WTC11 (cell line): ENCODE measurements at regions not wholly inside any gene's neighbourhood (a gene's known extent, or its start where the extent isn't known, plus 50 kb on each side); places are given as distances from the start of the nearest gene placed in this dataset.

Source experiments
- ATAC-seq: fragments of 200-7000 bp; cut with Tn5 transposase; 2 replicates; pipeline ENCODE4 v1.10.0; 2021; ENCODE audit warnings: mild to moderate bottlenecking, moderate library complexity
- CTCF ChIA-PET: fragments of 300-600 bp; sonication (Branson Sonifier 250); formaldehyde crosslinking; loops from one replicate; lab custom pipeline; 2021; ENCODE audit warnings: antibody characterized with exemption; lab: Charles Lee
- POLR2A ChIA-PET: fragments of 350-600 bp; sonication (Branson Sonifier 250); formaldehyde crosslinking; loops from one replicate; lab custom pipeline; 2021; ENCODE audit warnings: antibody characterized with exemption; lab: Charles Lee
- DNase-seq: peaks from one replicate; pipeline ENCODE4 v3.0.0; 2021; ENCODE audit warnings: low spot score
- H3K27ac Mint-ChIP-seq: 2 replicates; pipeline ENCODE4 v1.8.0; 2021; ENCODE audit warnings: mixed read lengths
- H3K27me3 Mint-ChIP-seq: 2 replicates; pipeline ENCODE4 v1.8.0; 2021; ENCODE audit warnings: low read depth, mild to moderate bottlenecking, moderate library complexity, mixed read lengths
- H3K36me3 Mint-ChIP-seq: 2 replicates; pipeline ENCODE4 v1.8.0; 2021; ENCODE audit warnings: mixed read lengths
- H3K4me1 Mint-ChIP-seq: 2 replicates; pipeline ENCODE4 v1.8.0; 2022; ENCODE audit warnings: mixed read lengths
- H3K4me3 Mint-ChIP-seq: 2 replicates; pipeline ENCODE4 v1.8.0; 2021; ENCODE audit warnings: mild to moderate bottlenecking, moderate library complexity, mixed read lengths
- H3K9me3 Mint-ChIP-seq: 2 replicates; pipeline ENCODE4 v1.8.0; 2021; ENCODE audit warnings: mixed read lengths
- ATF1 ChIP-seq: sonication (generic); formaldehyde crosslinking; IDR thresholded peaks from 2 replicates; pipeline ENCODE4 v1.8.1; 2023; ENCODE audit warnings: mild to moderate bottlenecking, moderate library complexity, missing genetic modification reagents
- CDX4 ChIP-seq: fragments of 250-450 bp; sonication (Bioruptor Pico); IDR thresholded peaks from 2 replicates; pipeline ENCODE4 v1.9.0; 2021; ENCODE audit warnings: moderate library complexity, mild to moderate bottlenecking, inconsistent platforms, borderline replicate concordance
- CREM ChIP-seq: sonication (generic); formaldehyde crosslinking; IDR thresholded peaks from 2 replicates; pipeline ENCODE4 v1.8.1; 2022; ENCODE audit warnings: mild to moderate bottlenecking, missing genetic modification reagents, moderate library complexity
- ESRRA ChIP-seq: sonication (generic); formaldehyde crosslinking; IDR thresholded peaks from 2 replicates; pipeline ENCODE4 v1.8.1; 2022; ENCODE audit warnings: mild to moderate bottlenecking, missing genetic modification reagents, borderline replicate concordance
- MLX ChIP-seq: sonication (generic); formaldehyde crosslinking; IDR thresholded peaks from 2 replicates; pipeline ENCODE4 v1.8.1; 2023; ENCODE audit warnings: mild to moderate bottlenecking, missing genetic modification reagents, moderate library complexity
- NFE2L1 ChIP-seq: sonication (generic); formaldehyde crosslinking; IDR thresholded peaks from 2 replicates; pipeline ENCODE4 v1.8.1; 2023; ENCODE audit warnings: missing genetic modification reagents
- PRDM15 ChIP-seq: sonication (generic); formaldehyde crosslinking; IDR thresholded peaks from 2 replicates; pipeline ENCODE4 v1.8.0; 2022; ENCODE audit warnings: missing genetic modification reagents
- SMAD4 ChIP-seq: sonication (generic); formaldehyde crosslinking; IDR thresholded peaks from 2 replicates; pipeline ENCODE4 v1.8.0; 2022; ENCODE audit warnings: mild to moderate bottlenecking, missing genetic modification reagents
- SOX15 ChIP-seq: fragments of 250-450 bp; sonication (Bioruptor Pico); IDR thresholded peaks from 2 replicates; pipeline ENCODE4 v1.9.0; 2021; ENCODE audit warnings: mild to moderate bottlenecking
- TCF7 ChIP-seq: sonication (generic); formaldehyde crosslinking; IDR thresholded peaks from 2 replicates; pipeline ENCODE4 v1.8.0; 2022; ENCODE audit warnings: mild to moderate bottlenecking, low read depth, missing genetic modification reagents, moderate library complexity
- TEAD1 ChIP-seq: sonication (generic); formaldehyde crosslinking; IDR thresholded peaks from 2 replicates; pipeline ENCODE4 v1.8.0; 2022; ENCODE audit warnings: mild to moderate bottlenecking, missing genetic modification reagents
- USF1 ChIP-seq: sonication (generic); formaldehyde crosslinking; IDR thresholded peaks from 2 replicates; pipeline ENCODE4 v1.8.0; 2022; ENCODE audit warnings: mild to moderate bottlenecking, missing genetic modification reagents
- ZBTB21 ChIP-seq: sonication (generic); formaldehyde crosslinking; IDR thresholded peaks from 2 replicates; pipeline ENCODE4 v1.8.1; 2023; ENCODE audit warnings: mild to moderate bottlenecking, missing genetic modification reagents, borderline replicate concordance
- ZMAT4 ChIP-seq: fragments of 250-450 bp; sonication (Bioruptor Pico); IDR thresholded peaks from 2 replicates; pipeline ENCODE4 v1.9.0; 2021; ENCODE audit warnings: mild to moderate bottlenecking
- ZNF263 ChIP-seq: sonication (generic); formaldehyde crosslinking; IDR thresholded peaks from 2 replicates; pipeline ENCODE4 v1.8.1; 2022; ENCODE audit warnings: low read depth, mild to moderate bottlenecking, moderate library complexity, missing genetic modification reagents
- ZNF416 ChIP-seq: fragments of 250-450 bp; sonication (Bioruptor Pico); IDR thresholded peaks from 2 replicates; pipeline ENCODE4 v1.9.0; 2021; ENCODE audit warnings: mild to moderate bottlenecking, inconsistent platforms
- TF ChIP-seq, protein P1 (sequence below): sonication (generic); formaldehyde crosslinking; IDR thresholded peaks from 2 replicates; pipeline ENCODE4 v1.8.1; 2023; ENCODE audit warnings: mild to moderate bottlenecking, missing genetic modification reagents
- TF ChIP-seq, protein P2 (sequence below): sonication (generic); formaldehyde crosslinking; conservative IDR thresholded peaks from 2 replicates; pipeline ENCODE4 v1.8.1; 2022; ENCODE audit warnings: mild to moderate bottlenecking, missing genetic modification reagents
- TF ChIP-seq, protein P3 (sequence below): sonication (generic); formaldehyde crosslinking; IDR thresholded peaks from 2 replicates; pipeline ENCODE4 v1.8.0; 2022; ENCODE audit warnings: mild to moderate bottlenecking, missing genetic modification reagents

DNA sequence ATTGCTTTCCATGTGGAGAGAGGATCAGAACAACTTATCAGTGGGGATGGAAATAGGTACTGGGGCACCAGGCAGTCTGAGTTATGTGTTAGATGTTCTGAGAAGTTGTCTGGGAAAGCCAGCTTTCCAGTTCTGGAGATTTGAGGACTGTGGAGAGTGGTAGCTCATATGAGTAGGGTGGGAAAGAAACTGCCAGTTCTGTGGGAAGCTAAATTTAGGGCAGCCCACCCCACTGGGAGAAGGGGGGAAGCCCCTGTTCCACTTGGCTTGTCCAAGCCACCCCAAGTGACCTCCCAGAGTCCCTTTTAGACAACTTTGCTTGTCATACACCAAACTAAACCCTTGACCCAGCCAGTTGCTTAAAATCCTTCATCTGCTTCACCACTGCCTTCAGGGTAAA is 189.5 kb downstream of the REEP3 start:
- H3K27ac Mint-ChIP-seq, result no peak overlapping the region
- H3K36me3 Mint-ChIP-seq, result no peaks in the 10 kb centered on the region
- ATAC-seq (no peak), DNase-seq (no peak)
- H3K27me3 Mint-ChIP-seq, result peaks cover 3% of the 10 kb centered on the region; the same call in 1 of the 2 replicates
- H3K9me3 Mint-ChIP-seq, result no peaks in the 10 kb centered on the region
- H3K4me1 Mint-ChIP-seq, result peaks cover 50% of the 10 kb centered on the region
- ChIA-PET POLR2A (interaction anchor here (0.7 kb wide), 1 partner anchor 39 kb away, joined by 3 read pairs; no protein-coding TSS in a partner anchor), CTCF (interaction anchor here (0.8 to 2.6 kb wide), 3 partner anchors 10 to 81 kb away, joined by 4 to 8 read pairs (median 5); no protein-coding TSS in a partner anchor)
- no peak overlapping the region for H3K4me3 Mint-ChIP-seq
- no peak for TF ChIP-seq ZNF416 (CRISPR knock-in tag)
- no peak for TF ChIP-seq PRDM15 (CRISPR knock-in tag)
- TF ChIP-seq CREM (CRISPR knock-in tag), result no peak
- TF ChIP-seq, protein P1, sequence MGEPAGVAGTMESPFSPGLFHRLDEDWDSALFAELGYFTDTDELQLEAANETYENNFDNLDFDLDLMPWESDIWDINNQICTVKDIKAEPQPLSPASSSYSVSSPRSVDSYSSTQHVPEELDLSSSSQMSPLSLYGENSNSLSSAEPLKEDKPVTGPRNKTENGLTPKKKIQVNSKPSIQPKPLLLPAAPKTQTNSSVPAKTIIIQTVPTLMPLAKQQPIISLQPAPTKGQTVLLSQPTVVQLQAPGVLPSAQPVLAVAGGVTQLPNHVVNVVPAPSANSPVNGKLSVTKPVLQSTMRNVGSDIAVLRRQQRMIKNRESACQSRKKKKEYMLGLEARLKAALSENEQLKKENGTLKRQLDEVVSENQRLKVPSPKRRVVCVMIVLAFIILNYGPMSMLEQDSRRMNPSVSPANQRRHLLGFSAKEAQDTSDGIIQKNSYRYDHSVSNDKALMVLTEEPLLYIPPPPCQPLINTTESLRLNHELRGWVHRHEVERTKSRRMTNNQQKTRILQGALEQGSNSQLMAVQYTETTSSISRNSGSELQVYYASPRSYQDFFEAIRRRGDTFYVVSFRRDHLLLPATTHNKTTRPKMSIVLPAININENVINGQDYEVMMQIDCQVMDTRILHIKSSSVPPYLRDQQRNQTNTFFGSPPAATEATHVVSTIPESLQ (CRISPR knock-in tag), result no peak
- no peak for TF ChIP-seq ESRRA (CRISPR knock-in tag)
- no peak for TF ChIP-seq NFE2L1 (CRISPR knock-in tag)
- no peak for TF ChIP-seq ATF1 (CRISPR knock-in tag)
- TF ChIP-seq SOX15 (CRISPR knock-in tag), result no peak
- no peak for TF ChIP-seq ZNF263 (CRISPR knock-in tag)
- no peak for TF ChIP-seq CDX4 (CRISPR knock-in tag)
- TF ChIP-seq MLX, result no peak
- TF ChIP-seq SMAD4 (CRISPR knock-in tag), result no peak
- TF ChIP-seq, protein P2, sequence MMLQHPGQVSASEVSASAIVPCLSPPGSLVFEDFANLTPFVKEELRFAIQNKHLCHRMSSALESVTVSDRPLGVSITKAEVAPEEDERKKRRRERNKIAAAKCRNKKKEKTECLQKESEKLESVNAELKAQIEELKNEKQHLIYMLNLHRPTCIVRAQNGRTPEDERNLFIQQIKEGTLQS (CRISPR knock-in tag), result no peak
- TF ChIP-seq TEAD1 (CRISPR knock-in tag), result no peak
- TF ChIP-seq ZBTB21 (CRISPR knock-in tag), result no peak
- TF ChIP-seq, protein P3, sequence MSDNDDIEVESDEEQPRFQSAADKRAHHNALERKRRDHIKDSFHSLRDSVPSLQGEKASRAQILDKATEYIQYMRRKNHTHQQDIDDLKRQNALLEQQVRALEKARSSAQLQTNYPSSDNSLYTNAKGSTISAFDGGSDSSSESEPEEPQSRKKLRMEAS (CRISPR knock-in tag), result no peak
- TF ChIP-seq ZMAT4, result no peak
- no peak for TF ChIP-seq TCF7 (CRISPR knock-in tag)
- TF ChIP-seq USF1 (CRISPR knock-in tag), result no peak
- TF ChIP-seq, all 79 proteins: peak for 0
